SK-N-SH treated with all-trans-retinoic acid at 6 μM for 48 hours (cell line): ENCODE measurements at regions not wholly inside any gene's neighbourhood (a gene's known extent, or its start where the extent isn't known, plus 50 kb on each side); places are given as distances from the start of the nearest gene placed in this dataset.

Experiments used
- ATAC-seq: fragments of 200-7000 bp; cut with Tn5 transposase; 3 replicates; pipeline ENCODE4 v1.9.1; 2020; ENCODE audit warnings: mild to moderate bottlenecking, moderate library complexity
- ARNTL ChIP-seq: fragments of 450-650 bp; formaldehyde crosslinking; IDR thresholded peaks from 2 replicates; pipeline ENCODE4 v1.5.0; 2020; ENCODE audit warnings: low read depth, mild to moderate bottlenecking, moderate library complexity, borderline replicate concordance
- BACH2 ChIP-seq: fragments of 250-450 bp; sonication (Bioruptor Pico); IDR thresholded peaks from 2 replicates; pipeline ENCODE4 v1.9.0; 2021; ENCODE audit warnings: mild to moderate bottlenecking, borderline replicate concordance
- CSDC2 ChIP-seq: fragments of 250-450 bp; sonication (Bioruptor Pico); IDR thresholded peaks from 2 replicates; pipeline ENCODE4 v1.5.0; 2020; ENCODE audit warnings: mild to moderate bottlenecking, moderate library complexity
- ESRRG ChIP-seq: fragments of 250-450 bp; sonication (Bioruptor Pico); IDR thresholded peaks from 2 replicates; pipeline ENCODE4 v1.6.1; 2021; ENCODE audit warnings: mild to moderate bottlenecking
- GLIS3 ChIP-seq: fragments of 250-450 bp; sonication (Bioruptor Pico); IDR thresholded peaks from 2 replicates; pipeline ENCODE4 v1.5.0; 2020; ENCODE audit warnings: mild to moderate bottlenecking, moderate library complexity
- ISL1 ChIP-seq: fragments of 250-450 bp; sonication (Bioruptor Pico); IDR thresholded peaks from 2 replicates; pipeline ENCODE4 v2.1.2; 2022; ENCODE audit warnings: mild to moderate bottlenecking, moderate library complexity
- OSR1 ChIP-seq: fragments of 250-450 bp; sonication (Bioruptor Pico); IDR thresholded peaks from 2 replicates; pipeline ENCODE4 v1.8.0; 2022; ENCODE audit warnings: moderate library complexity, mild to moderate bottlenecking, inconsistent platforms
- PATZ1 ChIP-seq: fragments of 250-450 bp; sonication (Bioruptor Pico); IDR thresholded peaks from 2 replicates; pipeline ENCODE4 v1.8.0; 2020; ENCODE audit warnings: mild to moderate bottlenecking, moderate library complexity, borderline replicate concordance
- PPARA ChIP-seq: fragments of 250-450 bp; sonication (Bioruptor Pico); IDR thresholded peaks from 2 replicates; pipeline ENCODE4 v1.5.0; 2020; ENCODE audit warnings: mild to moderate bottlenecking, borderline replicate concordance
- RARB ChIP-seq: fragments of 250-450 bp; sonication (Bioruptor Pico); IDR thresholded peaks from 2 replicates; pipeline ENCODE4 v1.8.0; 2021; ENCODE audit warnings: mild to moderate bottlenecking, moderate library complexity
- SNAI2 ChIP-seq: fragments of 250-450 bp; sonication (Bioruptor Pico); IDR thresholded peaks from 2 replicates; pipeline ENCODE4 v1.5.0; 2020; ENCODE audit warnings: mild to moderate bottlenecking, moderate library complexity
- TCF4 ChIP-seq: fragments of 250-450 bp; sonication (Bioruptor Pico); IDR thresholded peaks from 2 replicates; pipeline ENCODE4 v1.8.0; 2021; ENCODE audit warnings: mild to moderate bottlenecking, moderate library complexity, borderline replicate concordance
- TSHZ2 ChIP-seq: fragments of 250-450 bp; sonication (Bioruptor Pico); IDR thresholded peaks from 2 replicates; pipeline ENCODE4 v1.5.0; 2020; ENCODE audit warnings: mild to moderate bottlenecking, moderate library complexity
- ZC3H10 ChIP-seq: fragments of 250-450 bp; sonication (Bioruptor Pico); IDR thresholded peaks from 2 replicates; pipeline ENCODE4 v1.5.1; 2021; ENCODE audit warnings: mild to moderate bottlenecking, moderate library complexity
- ZFP3 ChIP-seq: fragments of 250-450 bp; sonication (Bioruptor Pico); IDR thresholded peaks from 2 replicates; pipeline ENCODE4 v1.5.0; 2020; ENCODE audit warnings: mild to moderate bottlenecking, moderate library complexity
- ZFP30 ChIP-seq: fragments of 450-650 bp; formaldehyde crosslinking; IDR thresholded peaks from 2 replicates; pipeline ENCODE4 v1.5.0; 2022; ENCODE audit warnings: mild to moderate bottlenecking, moderate library complexity
- ZNF565 ChIP-seq: fragments of 450-650 bp; formaldehyde crosslinking; conservative IDR thresholded peaks from 2 replicates; pipeline ENCODE4 v1.5.0; 2020; ENCODE audit warnings: low read depth, mild to moderate bottlenecking, moderate library complexity
- ZNF70 ChIP-seq: fragments of 450-650 bp; formaldehyde crosslinking; IDR thresholded peaks from 2 replicates; pipeline ENCODE4 v1.5.0; 2020; ENCODE audit warnings: mild to moderate bottlenecking, moderate library complexity
- ZNF8 ChIP-seq: fragments of 450-650 bp; formaldehyde crosslinking; IDR thresholded peaks from 2 replicates; pipeline ENCODE4 v1.5.0; 2020; ENCODE audit warnings: mild to moderate bottlenecking, moderate library complexity
- TF ChIP-seq, protein P1 (sequence below): fragments of 250-450 bp; sonication (Bioruptor Pico); IDR thresholded peaks from 2 replicates; pipeline ENCODE4 v1.5.1; 2021; ENCODE audit warnings: mild to moderate bottlenecking, moderate library complexity
- TF ChIP-seq, protein P2 (sequence below): fragments of 250-450 bp; sonication (Bioruptor Pico); IDR thresholded peaks from 2 replicates; pipeline ENCODE4 v1.5.1; 2020; ENCODE audit warnings: low read depth, mild to moderate bottlenecking, moderate library complexity
- TF ChIP-seq, protein P3 (sequence below): fragments of 250-450 bp; sonication (Bioruptor Pico); IDR thresholded peaks from 2 replicates; pipeline ENCODE4 v1.8.0; 2021; ENCODE audit warnings: low read depth, mild to moderate bottlenecking, moderate library complexity, borderline replicate concordance

- ATAC-seq, result no peak
- no peak for TF ChIP-seq CSDC2 (CRISPR knock-in tag)
- no peak for TF ChIP-seq ZFP3 (CRISPR knock-in tag)
- no peak for TF ChIP-seq BACH2 (CRISPR knock-in tag)
- no peak for TF ChIP-seq TCF4 (CRISPR knock-in tag)
- TF ChIP-seq ISL1 (CRISPR knock-in tag), result no peak
- no peak for TF ChIP-seq ZNF8 (CRISPR knock-in tag)
- TF ChIP-seq, protein P1, sequence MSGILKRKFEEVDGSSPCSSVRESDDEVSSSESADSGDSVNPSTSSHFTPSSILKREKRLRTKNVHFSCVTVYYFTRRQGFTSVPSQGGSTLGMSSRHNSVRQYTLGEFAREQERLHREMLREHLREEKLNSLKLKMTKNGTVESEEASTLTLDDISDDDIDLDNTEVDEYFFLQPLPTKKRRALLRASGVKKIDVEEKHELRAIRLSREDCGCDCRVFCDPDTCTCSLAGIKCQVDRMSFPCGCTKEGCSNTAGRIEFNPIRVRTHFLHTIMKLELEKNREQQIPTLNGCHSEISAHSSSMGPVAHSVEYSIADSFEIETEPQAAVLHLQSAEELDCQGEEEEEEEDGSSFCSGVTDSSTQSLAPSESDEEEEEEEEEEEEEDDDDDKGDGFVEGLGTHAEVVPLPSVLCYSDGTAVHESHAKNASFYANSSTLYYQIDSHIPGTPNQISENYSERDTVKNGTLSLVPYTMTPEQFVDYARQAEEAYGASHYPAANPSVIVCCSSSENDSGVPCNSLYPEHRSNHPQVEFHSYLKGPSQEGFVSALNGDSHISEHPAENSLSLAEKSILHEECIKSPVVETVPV (CRISPR knock-in tag), result no peak
Measured at GRCh38 chr9:103714992-103715391, 379.1 kb upstream of the SMC2 start.

GRCh38 chr9:103721056-103721455 lies 373.1 kb upstream of the SMC2 start:
- no peak for ATAC-seq
- no peak for TF ChIP-seq GLIS3 (CRISPR knock-in tag)
- TF ChIP-seq BACH2 (CRISPR knock-in tag), result no peak
- TF ChIP-seq ZNF565 (CRISPR knock-in tag), result no peak
- TF ChIP-seq, protein P2, sequence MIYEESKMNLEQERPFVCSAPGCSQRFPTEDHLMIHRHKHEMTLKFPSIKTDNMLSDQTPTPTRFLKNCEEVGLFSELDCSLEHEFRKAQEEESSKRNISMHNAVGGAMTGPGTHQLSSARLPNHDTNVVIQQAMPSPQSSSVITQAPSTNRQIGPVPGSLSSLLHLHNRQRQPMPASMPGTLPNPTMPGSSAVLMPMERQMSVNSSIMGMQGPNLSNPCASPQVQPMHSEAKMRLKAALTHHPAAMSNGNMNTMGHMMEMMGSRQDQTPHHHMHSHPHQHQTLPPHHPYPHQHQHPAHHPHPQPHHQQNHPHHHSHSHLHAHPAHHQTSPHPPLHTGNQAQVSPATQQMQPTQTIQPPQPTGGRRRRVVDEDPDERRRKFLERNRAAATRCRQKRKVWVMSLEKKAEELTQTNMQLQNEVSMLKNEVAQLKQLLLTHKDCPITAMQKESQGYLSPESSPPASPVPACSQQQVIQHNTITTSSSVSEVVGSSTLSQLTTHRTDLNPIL (CRISPR knock-in tag), result no peak
- no peak for TF ChIP-seq ESRRG (CRISPR knock-in tag)
- TF ChIP-seq, all 23 proteins: peak for 0

DNA sequence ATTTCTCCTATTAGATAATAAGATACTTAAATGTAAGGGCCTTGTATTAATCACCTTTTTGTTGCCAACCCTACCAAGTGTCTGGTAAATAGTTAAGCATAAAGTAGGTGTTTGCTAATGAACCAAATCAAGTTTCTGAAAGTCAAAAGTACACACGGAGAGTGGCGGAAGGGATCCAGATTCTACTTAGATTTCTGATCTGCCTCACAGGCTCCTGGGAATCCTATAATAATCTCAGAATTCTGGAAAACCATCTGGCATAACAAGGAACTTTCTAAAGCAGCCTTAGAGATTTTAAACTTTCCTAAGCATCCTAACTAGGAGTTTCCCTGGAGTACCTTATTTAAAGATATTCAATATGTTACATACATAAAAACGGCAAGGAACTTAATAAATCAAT lies 363.2 kb upstream of the SMC2 start:
- TF ChIP-seq PPARA (CRISPR knock-in tag) (no peak), ZFP3 (CRISPR knock-in tag) (no peak), ARNTL (no peak), ZNF565 (CRISPR knock-in tag) (no peak), ZC3H10 (CRISPR knock-in tag) (no peak)
- TF ChIP-seq, protein P3, sequence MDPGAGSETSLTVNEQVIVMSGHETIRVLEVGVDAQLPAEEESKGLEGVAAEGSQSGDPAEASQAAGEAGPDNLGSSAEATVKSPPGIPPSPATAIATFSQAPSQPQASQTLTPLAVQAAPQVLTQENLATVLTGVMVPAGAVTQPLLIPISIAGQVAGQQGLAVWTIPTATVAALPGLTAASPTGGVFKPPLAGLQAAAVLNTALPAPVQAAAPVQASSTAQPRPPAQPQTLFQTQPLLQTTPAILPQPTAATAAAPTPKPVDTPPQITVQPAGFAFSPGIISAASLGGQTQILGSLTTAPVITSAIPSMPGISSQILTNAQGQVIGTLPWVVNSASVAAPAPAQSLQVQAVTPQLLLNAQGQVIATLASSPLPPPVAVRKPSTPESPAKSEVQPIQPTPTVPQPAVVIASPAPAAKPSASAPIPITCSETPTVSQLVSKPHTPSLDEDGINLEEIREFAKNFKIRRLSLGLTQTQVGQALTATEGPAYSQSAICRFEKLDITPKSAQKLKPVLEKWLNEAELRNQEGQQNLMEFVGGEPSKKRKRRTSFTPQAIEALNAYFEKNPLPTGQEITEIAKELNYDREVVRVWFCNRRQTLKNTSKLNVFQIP, result no peak
- TF ChIP-seq, all 23 proteins: peak for 0
- 0 out of 3 replicates have a peak, but pooled peaks have one; percentile 28 for ATAC-seq

DNA sequence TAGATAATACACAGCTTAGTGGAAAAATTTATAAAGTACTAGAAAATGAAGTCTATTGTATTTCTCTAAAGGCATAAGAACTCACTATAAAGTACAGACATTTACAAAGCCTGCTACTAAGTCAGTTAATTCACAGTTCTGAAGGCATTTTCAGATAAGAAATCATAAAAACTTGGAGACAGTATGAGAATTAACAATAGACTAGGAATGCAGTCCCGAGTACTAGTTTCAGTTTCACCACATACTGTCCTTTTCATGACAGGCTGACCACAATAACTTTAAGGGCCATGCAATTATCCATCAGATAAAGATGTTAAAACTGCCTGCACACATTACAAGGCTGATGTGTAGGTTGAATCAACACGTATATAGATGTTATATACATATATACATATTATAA lies 362.6 kb upstream of the SMC2 start:
- TF ChIP-seq ZFP3 (CRISPR knock-in tag), result no peak
- no peak for TF ChIP-seq OSR1 (CRISPR knock-in tag)
- TF ChIP-seq, protein P2 (CRISPR knock-in tag), result no peak
- no peak for TF ChIP-seq RARB (CRISPR knock-in tag)
- TF ChIP-seq ARNTL, result no peak
- TF ChIP-seq BACH2 (CRISPR knock-in tag), result no peak
- no peak for TF ChIP-seq ZFP30 (CRISPR knock-in tag)
- TF ChIP-seq ESRRG (CRISPR knock-in tag), result no peak
- no peak for TF ChIP-seq ISL1 (CRISPR knock-in tag)
- TF ChIP-seq TCF4 (CRISPR knock-in tag), result no peak
- no peak for TF ChIP-seq ZNF70 (CRISPR knock-in tag)
- no peak for TF ChIP-seq TSHZ2 (CRISPR knock-in tag)
- no peak for TF ChIP-seq ZNF565 (CRISPR knock-in tag)
- no peak for TF ChIP-seq PPARA (CRISPR knock-in tag)
- no peak for TF ChIP-seq ZC3H10 (CRISPR knock-in tag)
- TF ChIP-seq SNAI2 (CRISPR knock-in tag), result no peak
- TF ChIP-seq, protein P1 (CRISPR knock-in tag), result no peak
- no peak for TF ChIP-seq GLIS3 (CRISPR knock-in tag)
- no peak for TF ChIP-seq PATZ1 (CRISPR knock-in tag)
- no peak for TF ChIP-seq CSDC2 (CRISPR knock-in tag)
- TF ChIP-seq, all 23 proteins: peak for 0
- peak; percentile 85 for ATAC-seq
